ENCODE measurements at regions not wholly inside any gene's neighbourhood (a gene's known extent, or its start where the extent isn't known, plus 50 kb on each side); places are given as distances from the start of the nearest gene placed in this dataset.
A peak's percentile ranks its signal among the peaks of the same experiment; 100 is the strongest.

- no peaks in the 10 kb centered on the region for H3K36me3 Mint-ChIP-seq (ENCODE audit: insufficient read depth)
- H3K27ac Mint-ChIP-seq = peak overlapping the region; percentile 89
- no peak for TF ChIP-seq CTCF (IDR thresholded peaks at IDR 0.05; ENCODE audit: unreplicated experiment)
- H3K4me3 Mint-ChIP-seq (ENCODE audit: low read depth) = peak overlapping the region; percentile 91
- no peaks in the 10 kb centered on the region for H3K27me3 Mint-ChIP-seq
- peaks cover 12% of the 10 kb centered on the region for H3K9me3 Mint-ChIP-seq (ENCODE audit: low read depth)
- H3K4me1 Mint-ChIP-seq (ENCODE audit: low read depth) = peaks cover 5% of the 10 kb centered on the region
- no peak for DNase-seq (ENCODE audit: low spot score, unreplicated experiment)
These were observed 58.0 kb upstream of the ZC4H2 start for GRCh38 chrX:65034292-65034667.
